Endodermal cell (in vitro differentiated cells): ENCODE measurements at regions not wholly inside any gene's neighbourhood (a gene's known extent, or its start where the extent isn't known, plus 50 kb on each side); places are given as distances from the start of the nearest gene placed in this dataset.

ENCODE experiments used
- DNase-seq: peaks from one replicate; pipeline ENCODE4 v3.0.0-alpha.2; 2017
- H3K27ac ChIP-seq: 2 replicates; pipeline ENCODE4 v1.5.1; 2013; ENCODE audit warnings: mild to moderate bottlenecking, low read depth, low read length, moderate library complexity
- H3K27me3 ChIP-seq: 2 replicates; pipeline ENCODE4 v1.6.1; 2013; ENCODE audit warnings: mild to moderate bottlenecking, low read length, moderate library complexity; ENCODE audit not compliant: insufficient read depth, control insufficient read depth, poor library complexity, severe bottlenecking
- H3K36me3 ChIP-seq: 2 replicates; pipeline ENCODE4 v1.7.0; 2013; ENCODE audit warnings: mild to moderate bottlenecking, low read length, moderate library complexity; ENCODE audit not compliant: control insufficient read depth, insufficient read depth
- H3K4me1 ChIP-seq: one replicate; pipeline ENCODE4 v1.7.0; 2013; ENCODE audit warnings: low read length; ENCODE audit not compliant: control insufficient read depth, insufficient read depth
- H3K4me3 ChIP-seq: 2 replicates; pipeline ENCODE4 v1.5.1; 2013; ENCODE audit warnings: mild to moderate bottlenecking, low read length, moderate library complexity
- H3K9ac ChIP-seq: 2 replicates; pipeline ENCODE4 v1.6.1; 2013; ENCODE audit warnings: mild to moderate bottlenecking, low read length, moderate library complexity; ENCODE audit not compliant: poor library complexity, severe bottlenecking; ENCODE audit errors: extremely low read depth
- H3K9me3 ChIP-seq: 2 replicates; pipeline ENCODE4 v1.6.1; 2013; ENCODE audit warnings: mild to moderate bottlenecking, low read length, moderate library complexity; ENCODE audit not compliant: control insufficient read depth
- H3K27ac Mint-ChIP-seq: 2 replicates; pipeline ENCODE4 v1.8.0; 2020; ENCODE audit warnings: mixed read lengths
- H3K27me3 Mint-ChIP-seq: 2 replicates; pipeline ENCODE4 v1.8.0; 2021; ENCODE audit warnings: mild to moderate bottlenecking, mixed read lengths; ENCODE audit not compliant: insufficient read depth
- H3K36me3 Mint-ChIP-seq: 2 replicates; pipeline ENCODE4 v1.8.0; 2020; ENCODE audit warnings: low read depth, mixed read lengths
- H3K4me1 Mint-ChIP-seq: 2 replicates; pipeline ENCODE4 v1.8.0; 2020; ENCODE audit warnings: mixed read lengths
- H3K4me3 Mint-ChIP-seq: 2 replicates; pipeline ENCODE4 v1.8.0; 2020; ENCODE audit warnings: mild to moderate bottlenecking, moderate library complexity, mixed read lengths
- H3K9me3 Mint-ChIP-seq: 2 replicates; pipeline ENCODE4 v1.8.0; 2020; ENCODE audit warnings: mild to moderate bottlenecking, mixed read lengths
- CTCF ChIP-seq: fragments of 200-600 bp; sonication (generic); conservative IDR thresholded peaks from 2 replicates; pipeline ENCODE4 v1.5.0; 2021; ENCODE audit warnings: antibody characterized with exemption, mild to moderate bottlenecking
- WGBS, 2 experiments: methylation state at CpG; one replicate each; pipeline versions ENCODE4 v1.1.5 to v1.1.7; 2013; ENCODE audit warnings: missing lambda C conversion rate in 2 of 2, mixed read lengths in 1 of 2; ENCODE audit not compliant: insufficient coverage in 1 of 2, insufficient read length in 1 of 2; 5-methylcytosine and 5-hydroxymethylcytosine counted together

- Histone ChIP-seq H3K27ac (no peak overlapping the region), H3K4me3 (no peak overlapping the region), H3K9ac (no peak overlapping the region), H3K4me1 (peaks cover 4% of the 10 kb centered on the region), H3K27me3 (peaks cover 6% of the 10 kb centered on the region), H3K9me3 (no peaks in the 10 kb centered on the region), H3K36me3 (no peaks in the 10 kb centered on the region)
- Mint-ChIP-seq H3K9me3 (no peaks in the 10 kb centered on the region), H3K27me3 (peaks cover 10% of the 10 kb centered on the region), H3K4me1 (peaks cover 14% of the 10 kb centered on the region), H3K36me3 (no peaks in the 10 kb centered on the region), H3K4me3 (no peak overlapping the region), H3K27ac (no peak overlapping the region)
- WGBS, 2 experiments = 90% methylated on average over 1 of the region's 1 CpG; no CpG with 5 or more reads in 1 of the 2 experiments
- TF ChIP-seq CTCF = no peak
- DNase-seq = no peak
Measured at GRCh38 chr11:13068211-13068610, 59.1 kb downstream of the RASSF10 start.

GRCh38 chr11:13073119-13073981, 64.2 kb downstream of the RASSF10 start:
- Histone ChIP-seq H3K27me3 (peaks cover 18% of the 10 kb centered on the region), H3K4me1 (no peaks in the 10 kb centered on the region), H3K4me3 (no peak overlapping the region), H3K9me3 (no peaks in the 10 kb centered on the region), H3K9ac (no peak overlapping the region), H3K27ac (no peak overlapping the region), H3K36me3 (no peaks in the 10 kb centered on the region)
- DNase-seq = no peak
- H3K27ac Mint-ChIP-seq = no peak overlapping the region
- peaks cover 33% of the 10 kb centered on the region for H3K27me3 Mint-ChIP-seq
- WGBS, 2 experiments = 79 to 86% methylated on average over 6 to 13 of the region's 13 CpGs
- no peaks in the 10 kb centered on the region for H3K4me1 Mint-ChIP-seq
- peak; percentile 41 for TF ChIP-seq CTCF
- no peak overlapping the region for H3K4me3 Mint-ChIP-seq
- no peaks in the 10 kb centered on the region for H3K9me3 Mint-ChIP-seq
- H3K36me3 Mint-ChIP-seq = no peaks in the 10 kb centered on the region

- no peak for TF ChIP-seq CTCF
- Mint-ChIP-seq H3K36me3 (no peaks in the 10 kb centered on the region), H3K9me3 (no peaks in the 10 kb centered on the region), H3K27me3 (peaks cover 40% of the 10 kb centered on the region), H3K4me1 (no peaks in the 10 kb centered on the region), H3K4me3 (no peak overlapping the region), H3K27ac (no peak overlapping the region)
- H3K9ac ChIP-seq = no peak overlapping the region
- H3K27me3 ChIP-seq = peaks cover 21% of the 10 kb centered on the region
- DNase-seq = no peak
- no peaks in the 10 kb centered on the region for H3K4me1 ChIP-seq
- H3K4me3 ChIP-seq = no peak overlapping the region
- no peaks in the 10 kb centered on the region for H3K36me3 ChIP-seq
- WGBS, 2 experiments = 93 to 95% methylated on average over 3 to 6 of the region's 6 CpGs
- H3K9me3 ChIP-seq = no peaks in the 10 kb centered on the region
- no peak overlapping the region for H3K27ac ChIP-seq
Measured at GRCh38 chr11:13074714-13075464, 65.8 kb downstream of the RASSF10 start.
